GM19467 (cell line): ENCODE measurements at regions not wholly inside any gene's neighbourhood (a gene's known extent, or its start where the extent isn't known, plus 50 kb on each side); places are given as distances from the start of the nearest gene placed in this dataset.

Experiments used
- ATAC-seq: cut with Tn5 transposase; IDR thresholded peaks from one replicate; pipeline ENCODE4 v1.9.1; 2021; ENCODE audit warnings: mild to moderate bottlenecking, moderate library complexity; ENCODE audit not compliant: unreplicated experiment

DNA sequence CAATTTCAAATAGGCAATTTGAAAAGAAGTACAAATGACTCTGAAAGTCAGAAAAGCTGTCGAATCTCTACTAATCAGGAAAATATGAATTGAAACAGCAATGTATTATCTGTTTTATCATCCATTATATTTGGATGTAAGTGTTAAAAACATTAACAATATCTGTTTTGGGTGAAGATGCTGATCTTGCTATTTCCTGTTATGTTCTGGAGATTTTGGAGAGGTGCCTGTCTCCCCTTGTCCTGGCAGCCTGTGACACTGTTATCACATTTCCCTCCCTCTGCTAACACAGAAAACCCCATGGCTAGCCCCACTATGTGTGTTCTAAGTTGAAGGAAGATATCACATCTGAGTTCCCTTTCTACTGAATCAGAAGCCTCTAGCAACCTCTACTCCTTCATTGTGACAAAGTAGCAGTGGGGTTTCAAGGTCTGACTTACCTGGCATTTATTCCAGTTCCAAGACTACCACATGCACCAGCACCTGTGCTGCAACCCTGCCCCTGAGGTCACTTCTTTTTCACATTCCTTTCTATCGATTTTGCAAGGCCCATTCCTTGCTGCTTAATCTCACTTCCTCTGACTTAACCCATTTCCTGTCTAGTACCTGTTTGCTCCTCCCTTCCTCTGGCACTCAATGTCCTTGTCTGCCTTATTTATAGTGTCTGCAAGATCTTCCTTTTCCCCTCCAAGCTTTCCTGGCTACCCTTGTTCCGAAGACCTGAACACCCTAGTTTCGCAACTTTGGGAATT, 95.5 kb upstream of the COL8A1 start:
- peak; percentile 43 for ATAC-seq

GRCh38 chr3:99541181-99541580, 97.2 kb upstream of the COL8A1 start:
- ATAC-seq = no peak

GRCh38 chr3:99537416-99537815, 101.0 kb upstream of the COL8A1 start:
- ATAC-seq = no peak

DNA sequence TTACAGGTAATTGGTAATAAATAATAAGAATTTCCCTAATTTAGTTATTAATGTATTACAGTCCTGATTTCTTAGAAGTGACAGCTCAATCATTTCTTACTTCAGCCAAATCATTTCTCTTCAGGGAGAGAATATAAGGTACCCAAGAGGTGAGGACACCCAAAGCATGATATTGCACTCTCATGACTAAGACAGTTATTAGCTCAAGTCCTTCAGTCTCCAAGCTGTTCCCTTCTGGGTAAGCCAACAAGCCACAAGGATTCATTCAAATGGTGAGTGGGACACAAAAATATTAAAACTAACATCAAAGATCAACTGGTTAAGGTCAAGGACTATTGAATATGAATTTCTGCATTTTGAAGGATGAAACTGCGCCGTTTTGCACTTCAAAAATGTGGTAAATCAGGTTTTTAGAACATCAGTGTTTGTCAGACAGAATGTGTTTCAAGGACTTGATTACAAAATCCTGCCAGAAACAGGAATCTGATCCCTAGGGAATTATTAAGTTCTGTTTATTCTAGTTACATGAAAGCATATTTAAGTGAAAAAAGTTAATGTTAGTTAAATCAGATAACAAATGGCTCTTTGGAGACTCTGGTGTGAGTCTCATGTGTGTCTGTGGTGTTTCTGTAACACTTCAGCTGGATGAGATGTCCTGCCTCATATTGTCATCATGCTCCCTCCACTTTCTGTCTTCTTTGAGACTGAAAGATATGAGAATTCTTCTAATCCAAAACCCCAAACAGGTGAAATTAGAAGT, 101.7 kb upstream of the COL8A1 start:
- ATAC-seq = no peak

- no peak for ATAC-seq
These were observed 103.3 kb upstream of the COL8A1 start for GRCh38 chr3:99534951-99535704.

DNA sequence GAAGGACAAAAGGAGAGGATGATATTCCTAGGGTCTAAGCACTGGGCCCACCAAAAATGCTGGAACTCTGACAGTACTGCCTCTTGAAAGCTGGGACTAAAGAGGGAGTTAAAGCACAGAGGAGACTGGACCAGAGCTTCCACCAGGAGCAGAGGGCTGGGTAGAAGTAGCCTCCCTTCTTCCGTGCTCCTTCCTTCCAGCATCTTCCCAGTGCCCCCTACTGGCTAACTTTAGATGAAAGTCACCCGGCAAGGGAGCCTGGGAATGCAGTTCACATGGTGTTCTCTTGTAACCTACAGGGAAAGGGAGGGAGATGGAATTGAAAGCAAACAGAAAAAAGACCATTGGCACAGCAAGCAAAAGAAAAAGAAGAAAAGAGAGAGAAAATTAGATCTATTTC, 106.1 kb upstream of the COL8A1 start:
- peak; percentile 59 for ATAC-seq

- ATAC-seq = no peak
These were observed 109.1 kb upstream of the COL8A1 start for GRCh38 chr3:99529265-99529664.

DNA sequence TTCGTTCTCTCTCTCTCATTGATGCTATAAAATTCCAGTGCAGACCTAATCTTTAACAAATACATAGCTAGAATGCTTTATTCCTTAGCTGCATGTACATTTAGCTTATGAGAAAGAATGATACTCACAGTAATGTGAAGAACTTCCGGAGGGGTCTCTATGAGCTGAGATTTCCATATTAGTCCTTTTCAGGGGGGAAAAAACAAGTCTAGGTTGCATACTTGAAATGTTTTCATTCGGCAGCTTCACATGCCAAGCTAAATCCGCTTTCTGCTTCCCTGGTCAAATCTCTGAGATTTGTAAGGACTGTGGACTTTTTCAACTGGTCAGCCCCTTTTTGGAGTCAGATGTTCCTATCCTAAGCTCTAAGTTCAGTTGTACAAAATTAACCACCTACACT, 111.5 kb upstream of the COL8A1 start:
- no peak for ATAC-seq

- ATAC-seq = no peak
These were observed 113.8 kb upstream of the COL8A1 start for GRCh38 chr3:99524559-99524958.

- no peak for ATAC-seq
These were observed 114.8 kb upstream of the COL8A1 start for GRCh38 chr3:99523431-99524127.

GRCh38 chr3:99522147-99522546, 116.2 kb upstream of the COL8A1 start:
- ATAC-seq = no peak

GRCh38 chr3:99521551-99521950, 116.8 kb upstream of the COL8A1 start:
- no peak for ATAC-seq

- no peak for ATAC-seq
These were observed 117.9 kb upstream of the COL8A1 start for GRCh38 chr3:99520513-99520912.

DNA sequence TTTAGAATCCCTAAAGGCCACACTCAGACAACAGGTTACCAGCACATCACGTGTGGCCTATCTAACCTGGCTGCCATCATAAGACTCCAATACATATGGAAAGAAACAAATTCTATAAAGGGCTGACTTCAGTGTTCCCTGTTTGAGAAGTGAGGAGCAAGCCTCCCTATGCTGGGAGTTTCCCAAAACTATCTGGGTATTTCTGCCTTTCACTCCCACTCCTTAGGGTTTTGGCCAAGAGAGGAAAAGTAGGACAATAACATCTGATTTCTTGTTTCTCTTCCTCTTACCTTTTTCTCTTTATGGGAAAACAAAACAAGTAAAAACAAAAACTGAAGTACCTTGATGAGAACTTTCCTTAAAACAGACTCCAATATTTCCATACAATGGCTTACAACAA, 121.5 kb upstream of the COL8A1 start:
- ATAC-seq = no peak

DNA sequence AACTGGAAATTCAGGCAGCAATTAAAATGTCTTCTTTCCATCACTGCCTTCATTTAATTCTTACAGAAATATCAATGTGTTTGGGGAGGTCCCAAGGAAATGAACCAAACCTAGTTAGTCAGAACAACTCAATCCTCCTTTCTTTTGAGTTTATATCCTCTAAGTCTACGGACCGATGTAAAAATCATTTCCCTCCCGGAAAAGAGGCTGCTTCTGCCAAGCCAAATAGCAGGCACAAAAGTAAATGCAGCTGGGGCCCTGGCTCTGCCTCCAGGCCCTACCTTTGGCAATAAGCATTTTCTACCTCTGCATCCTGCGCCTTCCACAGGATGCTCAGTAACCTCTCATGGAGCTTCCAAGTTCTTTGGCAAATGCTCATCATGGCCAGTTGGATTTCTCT, 122.5 kb upstream of the COL8A1 start:
- ATAC-seq = no peak

DNA sequence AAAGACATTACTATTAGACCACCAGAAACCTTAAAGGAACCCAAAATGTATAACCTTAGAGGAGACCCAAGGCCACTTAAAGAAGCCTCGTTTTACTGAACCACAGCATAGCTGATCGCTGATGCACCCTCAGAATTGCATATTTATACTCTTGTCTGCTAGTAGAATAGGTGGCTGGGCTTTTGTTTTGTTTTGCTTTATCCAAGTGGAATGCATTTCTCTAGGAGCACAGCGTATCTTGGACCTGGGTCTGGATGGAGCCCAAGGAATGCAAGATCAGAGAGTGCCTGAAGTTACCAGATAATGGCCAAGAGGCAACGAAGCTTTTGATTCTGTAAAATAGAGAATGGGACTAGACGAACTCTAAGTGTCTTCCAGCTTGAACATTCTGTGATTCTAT, 129.2 kb upstream of the COL8A1 start:
- no peak for ATAC-seq

DNA sequence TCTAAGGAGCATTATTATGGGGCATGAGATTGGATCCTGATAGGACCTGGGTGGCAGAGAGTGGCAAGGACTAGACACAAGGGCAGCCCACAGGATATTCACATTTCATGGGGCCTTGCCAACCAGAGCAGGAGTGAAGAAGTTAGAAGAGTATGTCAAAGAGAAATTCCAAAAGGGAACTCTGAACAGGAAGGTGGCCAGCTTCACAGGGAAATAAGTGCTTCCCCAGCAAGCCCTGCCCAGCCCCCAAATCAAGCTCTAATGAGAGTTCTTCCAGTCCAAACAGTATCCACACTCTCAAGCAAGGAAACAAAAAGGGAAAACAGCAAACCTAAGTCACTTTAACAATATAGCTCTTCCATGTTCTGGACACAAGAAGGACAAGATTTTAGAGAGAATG, 130.2 kb upstream of the COL8A1 start:
- ATAC-seq = no peak

DNA sequence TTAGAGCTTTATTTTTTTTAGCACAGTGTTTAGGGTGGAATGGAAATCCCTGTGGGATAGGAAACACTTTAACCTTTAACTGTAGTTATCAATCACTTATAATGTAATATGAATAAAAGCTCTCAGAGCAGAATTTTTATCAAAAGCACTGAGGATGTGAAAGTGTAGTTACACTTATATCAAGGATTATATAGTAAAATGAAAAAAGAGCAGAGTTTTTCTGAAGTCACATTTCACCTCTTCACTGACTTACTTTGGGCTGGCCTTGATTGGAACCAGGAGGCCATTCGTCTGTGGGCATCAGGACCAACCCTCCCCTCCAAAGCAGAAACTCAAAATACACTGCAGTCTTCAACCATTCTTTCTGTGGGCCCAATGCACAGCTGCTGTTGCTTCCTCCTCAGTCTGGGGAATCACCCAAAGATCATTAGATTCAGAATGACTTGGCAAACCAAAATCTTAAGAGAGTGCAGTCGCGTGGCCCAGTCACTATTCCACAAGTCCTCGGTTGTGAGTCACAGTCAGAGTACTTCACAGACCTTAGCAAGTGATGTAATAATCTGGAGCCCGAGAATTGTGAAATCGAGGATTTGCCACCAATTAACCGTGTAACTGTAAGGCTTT, 132.6 kb upstream of the COL8A1 start:
- peak; percentile 98 for ATAC-seq

DNA sequence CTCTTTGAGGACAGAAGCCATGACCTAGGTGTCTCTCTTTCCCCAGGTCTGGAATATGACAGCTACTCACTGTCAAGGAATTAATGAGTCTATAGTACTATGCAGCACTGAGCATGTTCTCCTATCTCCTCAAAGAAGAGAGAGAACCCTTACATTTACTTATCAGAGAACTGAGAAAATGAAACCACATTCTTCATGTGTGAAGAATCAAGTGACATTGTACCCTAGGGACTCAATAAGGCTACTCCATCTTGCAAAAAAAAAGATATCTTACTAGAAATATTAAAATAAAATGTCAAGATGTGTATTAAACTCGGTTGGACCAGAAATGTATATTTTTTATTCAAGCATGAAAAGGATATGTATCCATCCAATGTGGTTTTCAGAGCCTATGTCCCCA, 133.2 kb upstream of the COL8A1 start:
- ATAC-seq = no peak

GRCh38 chr3:99504258-99504657, 134.1 kb upstream of the COL8A1 start:
- no peak for ATAC-seq

DNA sequence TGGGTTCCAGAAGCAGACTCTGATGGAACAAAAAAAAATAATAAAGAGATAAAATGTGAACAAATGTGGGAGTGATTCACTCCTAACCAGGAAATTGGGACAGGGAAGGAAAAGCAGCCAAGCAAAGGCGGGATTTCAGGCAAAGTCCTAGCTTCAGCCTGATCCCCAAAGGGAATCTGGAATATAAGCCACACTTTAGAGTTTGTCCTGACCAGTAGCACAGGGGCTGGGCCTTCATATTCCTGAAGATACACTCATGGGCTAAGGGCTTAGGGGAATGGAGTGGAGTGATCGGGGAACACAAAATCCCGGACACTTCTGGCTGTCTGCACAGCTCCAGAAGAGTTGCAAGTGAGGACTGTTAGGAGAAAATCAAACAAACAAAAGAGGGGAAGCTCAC, 135.0 kb upstream of the COL8A1 start:
- ATAC-seq = no peak
